SK-N-SH treated with all-trans-retinoic acid at 6 μM for 48 hours (cell line): ENCODE measurements at regions not wholly inside any gene's neighbourhood (a gene's known extent, or its start where the extent isn't known, plus 50 kb on each side); places are given as distances from the start of the nearest gene placed in this dataset.

Experiments used
- CSDC2 ChIP-seq: fragments of 250-450 bp; sonication (Bioruptor Pico); IDR thresholded peaks from 2 replicates; pipeline ENCODE4 v1.5.0; 2020; ENCODE audit warnings: mild to moderate bottlenecking, moderate library complexity
- OSR1 ChIP-seq: fragments of 250-450 bp; sonication (Bioruptor Pico); IDR thresholded peaks from 2 replicates; pipeline ENCODE4 v1.8.0; 2022; ENCODE audit warnings: moderate library complexity, mild to moderate bottlenecking, inconsistent platforms
- PATZ1 ChIP-seq: fragments of 250-450 bp; sonication (Bioruptor Pico); IDR thresholded peaks from 2 replicates; pipeline ENCODE4 v1.8.0; 2020; ENCODE audit warnings: mild to moderate bottlenecking, moderate library complexity, borderline replicate concordance
- ZFP30 ChIP-seq: fragments of 450-650 bp; formaldehyde crosslinking; IDR thresholded peaks from 2 replicates; pipeline ENCODE4 v1.5.0; 2022; ENCODE audit warnings: mild to moderate bottlenecking, moderate library complexity
- TF ChIP-seq, protein P1 (sequence below): fragments of 250-450 bp; sonication (Bioruptor Pico); IDR thresholded peaks from 2 replicates; pipeline ENCODE4 v1.5.1; 2020; ENCODE audit warnings: low read depth, mild to moderate bottlenecking, moderate library complexity

DNA sequence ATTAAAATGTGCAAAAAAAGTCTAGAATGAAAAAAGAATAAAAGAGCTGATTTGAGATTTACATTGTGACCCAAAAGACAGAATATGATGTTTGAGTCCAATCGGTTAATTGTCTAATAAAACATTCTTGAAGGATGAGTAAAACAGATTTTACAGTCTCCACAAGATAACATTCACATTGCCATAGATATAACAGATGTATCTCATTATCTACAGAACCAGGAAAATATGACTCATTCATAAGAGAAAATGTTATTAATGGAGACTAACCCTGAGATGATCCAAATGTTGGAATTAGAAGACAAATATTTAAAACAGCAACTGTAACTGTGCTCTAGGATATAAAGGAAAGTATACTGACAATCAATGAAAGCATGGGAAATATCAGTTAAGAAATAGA, 141.7 kb downstream of the RFX6 start:
- TF ChIP-seq ZFP30 (CRISPR knock-in tag), result no peak
- TF ChIP-seq, protein P1, sequence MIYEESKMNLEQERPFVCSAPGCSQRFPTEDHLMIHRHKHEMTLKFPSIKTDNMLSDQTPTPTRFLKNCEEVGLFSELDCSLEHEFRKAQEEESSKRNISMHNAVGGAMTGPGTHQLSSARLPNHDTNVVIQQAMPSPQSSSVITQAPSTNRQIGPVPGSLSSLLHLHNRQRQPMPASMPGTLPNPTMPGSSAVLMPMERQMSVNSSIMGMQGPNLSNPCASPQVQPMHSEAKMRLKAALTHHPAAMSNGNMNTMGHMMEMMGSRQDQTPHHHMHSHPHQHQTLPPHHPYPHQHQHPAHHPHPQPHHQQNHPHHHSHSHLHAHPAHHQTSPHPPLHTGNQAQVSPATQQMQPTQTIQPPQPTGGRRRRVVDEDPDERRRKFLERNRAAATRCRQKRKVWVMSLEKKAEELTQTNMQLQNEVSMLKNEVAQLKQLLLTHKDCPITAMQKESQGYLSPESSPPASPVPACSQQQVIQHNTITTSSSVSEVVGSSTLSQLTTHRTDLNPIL (CRISPR knock-in tag), result no peak
- TF ChIP-seq OSR1 (CRISPR knock-in tag), result no peak
- TF ChIP-seq PATZ1 (CRISPR knock-in tag), result no peak
- TF ChIP-seq CSDC2 (CRISPR knock-in tag), result no peak
